ENCODE measurements at regions not wholly inside any gene's neighbourhood (a gene's known extent, or its start where the extent isn't known, plus 50 kb on each side); places are given as distances from the start of the nearest gene placed in this dataset.

GRCh38 chr4:102403116-102403515 lies 57.8 kb upstream of the SLC39A8 start:
- TF ChIP-seq CTCF (IDR thresholded peaks at IDR 0.05) (no peak), POLR2A (IDR thresholded peaks at IDR 0.05) (no peak)

Measured in stomach (tissue), 4 donors.